Uterus (tissue), 3 donors: ENCODE measurements at regions not wholly inside any gene's neighbourhood (a gene's known extent, or its start where the extent isn't known, plus 50 kb on each side); places are given as distances from the start of the nearest gene placed in this dataset.

ENCODE experiments used
- DNase-seq, 2 donors: peaks; one replicate each; pipeline ENCODE4 v3.0.0-alpha.2; 2019 to 2020
- H3K27ac ChIP-seq, 2 donors: fragments of 200-600 bp; sonication (generic); 1 replicate in 1 of 2; 2 replicates in 1 of 2; pipeline ENCODE4 v1.5.1; 2016 to 2018
- H3K27me3 ChIP-seq, 2 donors: fragments of 200-600 bp; sonication (generic); one replicate each; pipeline ENCODE4 v1.5.1; 2018 to 2019; ENCODE audit warnings: control low read depth in 1 of 2
- H3K36me3 ChIP-seq, 2 donors: fragments of 200-600 bp; sonication (generic); one replicate each; pipeline ENCODE4 v1.5.1; 2019; ENCODE audit warnings: control low read depth in 1 of 2
- H3K4me1 ChIP-seq, 2 donors: fragments of 200-600 bp; sonication (generic); one replicate each; pipeline ENCODE4 v1.5.1; 2018 to 2019; ENCODE audit warnings: control low read depth in 1 of 2
- H3K4me3 ChIP-seq, 2 donors: fragments of 200-600 bp; sonication (generic); 1 replicate in 1 of 2; 2 replicates in 1 of 2; pipeline ENCODE4 v1.5.1; 2018 to 2019; ENCODE audit warnings: mild to moderate bottlenecking in 1 of 2
- H3K9me3 ChIP-seq, 2 donors: fragments of 200-600 bp; sonication (generic); one replicate each; pipeline ENCODE4 v1.5.1; 2019; ENCODE audit warnings: control low read depth in 1 of 2
- CTCF ChIP-seq, 4 experiments: fragments of 200-600 bp in 2 of 4; fragments of 450-650 bp in 2 of 4; sonication (generic) in 2 of 4; IDR thresholded peaks; one replicate each; pipeline ENCODE4 v1.5.1; 2016 to 2019; ENCODE audit warnings: antibody characterized with exemption in 4 of 4, mild to moderate bottlenecking in 2 of 4, moderate library complexity in 1 of 4
- POLR2A ChIP-seq, 2 donors: fragments of 450-650 bp; IDR thresholded peaks; one replicate each; pipeline ENCODE4 v1.6.1; 2016; ENCODE audit warnings: antibody characterized with exemption in 2 of 2, mild to moderate bottlenecking in 1 of 2, moderate library complexity in 1 of 2
- intact Hi-C: fragments of 100-400 bp; cut with DNase I; formaldehyde crosslinking; loops from one replicate; pipeline ENCODE4 v1.15.1; 2023; ENCODE audit warnings: low total_unique reads
- donor health status: DM: yes; HTN: yes; CAD: no.

- Histone ChIP-seq H3K9me3 (no peaks in the 10 kb centered on the region), H3K4me3 (no peak overlapping the region), H3K27ac (no peak overlapping the region), H3K4me1 (no peaks in the 10 kb centered on the region), H3K36me3 (no peaks in the 10 kb centered on the region), H3K27me3 (no peaks in the 10 kb centered on the region)
- no peak for DNase-seq
- no peak for TF ChIP-seq POLR2A (IDR thresholded peaks at IDR 0.05)
- no peak for TF ChIP-seq CTCF (IDR thresholded peaks at IDR 0.05)
- intact Hi-C loops: no loop called here
Observed at GRCh38 chr7:54961391-54961790, 57.4 kb upstream of the EGFR start.

- H3K9me3 ChIP-seq: no peaks in the 10 kb centered on the region
- no peaks in the 10 kb centered on the region for H3K36me3 ChIP-seq
- no peaks in the 10 kb centered on the region for H3K27me3 ChIP-seq
- intact Hi-C loops: no loop called here
- no peak overlapping the region for H3K27ac ChIP-seq
- TF ChIP-seq CTCF (IDR thresholded peaks at IDR 0.05) (no peak), POLR2A (IDR thresholded peaks at IDR 0.05) (no peak)
- H3K4me3 ChIP-seq: no peak overlapping the region
- no peak for DNase-seq
- no peaks in the 10 kb centered on the region for H3K4me1 ChIP-seq
Observed at GRCh38 chr7:54963155-54963554, 55.7 kb upstream of the EGFR start.

- no peaks in the 10 kb centered on the region for H3K9me3 ChIP-seq
- no peak for DNase-seq
- intact Hi-C loops: no loop called here
- no peak overlapping the region for H3K4me3 ChIP-seq
- no peaks in the 10 kb centered on the region for H3K4me1 ChIP-seq
- TF ChIP-seq CTCF (IDR thresholded peaks at IDR 0.05): no peak
- no peak for TF ChIP-seq POLR2A (IDR thresholded peaks at IDR 0.05)
- H3K27me3 ChIP-seq: no peaks in the 10 kb centered on the region
- no peak overlapping the region for H3K27ac ChIP-seq
- H3K36me3 ChIP-seq: no peaks in the 10 kb centered on the region
Observed at GRCh38 chr7:54964136-54964535, 54.7 kb upstream of the EGFR start.

GRCh38 chr7:54967377-54967776, 51.4 kb upstream of the EGFR start:
- DNase-seq: no peak
- Histone ChIP-seq H3K36me3 (no peaks in the 10 kb centered on the region), H3K4me1 (no peaks in the 10 kb centered on the region), H3K27me3 (no peaks in the 10 kb centered on the region), H3K9me3 (no peaks in the 10 kb centered on the region), H3K4me3 (no peak overlapping the region), H3K27ac (no peak overlapping the region)
- intact Hi-C loops: no loop called here
- TF ChIP-seq CTCF (IDR thresholded peaks at IDR 0.05): no peak
- no peak for TF ChIP-seq POLR2A (IDR thresholded peaks at IDR 0.05)

- H3K36me3 ChIP-seq: no peaks in the 10 kb centered on the region
- intact Hi-C loops: no loop called here
- H3K4me3 ChIP-seq: no peak overlapping the region
- no peaks in the 10 kb centered on the region for H3K9me3 ChIP-seq
- H3K4me1 ChIP-seq: no peaks in the 10 kb centered on the region
- no peak for DNase-seq
- no peak overlapping the region for H3K27ac ChIP-seq
- no peaks in the 10 kb centered on the region for H3K27me3 ChIP-seq
- TF ChIP-seq CTCF (IDR thresholded peaks at IDR 0.05) (no peak), POLR2A (IDR thresholded peaks at IDR 0.05) (no peak)
Observed at GRCh38 chr7:54968018-54968417, 50.8 kb upstream of the EGFR start.
